HG03378 (cell line): ENCODE measurements at regions not wholly inside any gene's neighbourhood (a gene's known extent, or its start where the extent isn't known, plus 50 kb on each side); places are given as distances from the start of the nearest gene placed in this dataset.

ENCODE experiments used
- ATAC-seq: cut with Tn5 transposase; IDR thresholded peaks from one replicate; pipeline ENCODE4 v1.9.1; 2021; ENCODE audit warnings: mild to moderate bottlenecking, moderate library complexity; ENCODE audit not compliant: unreplicated experiment

- ATAC-seq = no peak
Observed at GRCh38 chr5:2575292-2575691, 176.2 kb downstream of the IRX2 start.

- no peak for ATAC-seq
Observed at GRCh38 chr5:2574155-2574554, 177.3 kb downstream of the IRX2 start.

DNA sequence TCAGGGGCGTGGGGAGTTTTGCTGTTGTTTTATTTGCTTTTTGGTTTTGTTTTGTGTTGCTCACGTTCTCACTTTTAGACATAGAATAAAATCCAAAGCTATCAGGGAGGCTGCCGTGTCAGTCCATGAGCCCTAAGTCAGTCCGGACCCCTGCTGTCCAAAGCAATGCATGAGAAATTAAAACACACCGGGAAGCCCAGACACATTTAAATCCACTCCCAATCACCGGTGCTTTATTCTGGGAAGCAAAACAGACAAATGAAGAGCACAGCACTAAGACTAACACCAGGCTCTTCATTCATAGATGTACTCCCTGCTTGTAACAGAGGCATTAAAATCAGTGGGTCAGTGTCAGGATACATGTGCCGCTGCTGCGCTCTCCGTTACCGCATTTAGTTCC, 180.9 kb downstream of the IRX2 start:
- no peak for ATAC-seq

GRCh38 chr5:2569774-2570542, 181.5 kb downstream of the IRX2 start:
- no peak for ATAC-seq

GRCh38 chr5:2569176-2569575, 182.3 kb downstream of the IRX2 start:
- ATAC-seq = no peak

GRCh38 chr5:2566284-2566683, 185.2 kb downstream of the IRX2 start:
- ATAC-seq = no peak

DNA sequence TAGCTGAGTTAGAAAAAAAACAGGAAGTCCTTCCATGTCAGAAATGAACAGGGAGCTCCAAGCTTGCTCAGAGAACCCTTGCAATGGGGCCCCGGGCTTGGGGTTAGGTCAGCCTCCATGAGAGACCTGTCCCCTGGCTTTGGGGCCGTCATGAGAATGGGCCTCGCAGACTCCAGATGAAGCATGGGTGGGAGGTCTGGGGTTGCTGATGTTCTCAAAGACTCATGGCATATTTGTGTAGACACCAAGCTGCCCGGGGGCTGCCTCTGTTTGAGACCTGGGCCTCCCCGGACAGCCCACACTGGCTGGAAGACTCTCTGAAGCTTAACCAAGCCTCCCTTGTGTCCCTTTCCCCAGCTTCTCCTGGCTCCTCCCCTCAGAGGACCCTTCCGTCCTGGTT, 186.3 kb downstream of the IRX2 start:
- no peak for ATAC-seq

DNA sequence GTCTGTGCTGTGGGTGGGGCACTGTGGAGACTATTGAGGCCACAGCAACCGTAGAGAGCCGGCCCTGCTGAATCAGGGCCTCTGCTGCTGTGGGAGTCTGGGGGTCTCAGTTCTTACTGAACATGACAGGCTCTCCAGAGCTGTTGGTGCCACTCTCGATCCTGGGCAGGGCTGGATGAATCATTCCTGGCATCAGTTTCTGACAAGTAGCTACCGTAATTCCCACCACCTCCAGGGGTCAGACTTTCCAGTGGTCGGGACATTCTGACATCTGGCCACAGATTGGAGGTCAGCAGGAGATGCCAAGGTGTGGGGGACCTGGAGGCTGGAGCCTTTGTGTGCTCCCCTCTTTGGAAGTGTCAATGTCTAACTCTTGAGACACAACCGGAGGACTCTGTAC, 188.4 kb downstream of the IRX2 start:
- no peak for ATAC-seq

DNA sequence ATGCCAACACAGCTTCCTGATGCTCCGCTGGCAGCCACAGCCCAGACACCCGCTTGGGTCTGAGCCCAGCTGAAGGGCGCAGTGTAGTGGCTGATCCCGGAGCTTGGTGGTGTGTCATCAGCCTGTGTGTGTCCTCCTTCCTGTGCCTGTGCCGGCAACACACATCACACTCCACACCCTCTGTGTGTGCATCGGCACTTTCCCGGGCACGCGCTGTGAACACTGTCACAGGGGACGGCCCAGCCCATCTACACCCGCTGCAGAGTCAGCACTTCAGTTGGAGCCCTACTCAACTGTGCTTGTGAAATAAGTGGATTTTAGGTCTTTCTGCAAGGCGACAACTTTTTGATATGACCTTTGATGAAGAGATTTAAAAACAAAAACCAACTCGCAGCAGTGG, 189.4 kb downstream of the IRX2 start:
- no peak for ATAC-seq

DNA sequence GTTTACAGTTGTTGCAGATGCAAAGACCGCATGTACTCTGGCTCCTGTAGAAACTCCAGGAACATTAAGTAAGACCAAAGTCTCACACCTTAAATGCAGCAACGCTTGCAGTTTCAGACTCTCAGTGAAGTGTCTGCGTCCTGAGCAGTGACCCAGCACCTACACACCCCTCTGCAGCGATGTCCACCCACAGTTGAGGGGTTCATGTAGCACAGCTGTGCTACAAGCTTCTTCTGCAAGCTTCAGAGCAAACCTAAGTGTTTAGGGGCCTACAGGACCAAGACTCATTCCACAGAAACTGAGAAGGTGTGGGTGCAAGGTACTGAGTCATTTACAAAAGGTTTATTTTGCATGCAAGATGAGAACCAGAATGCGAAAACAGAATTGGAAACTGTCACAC, 191.0 kb downstream of the IRX2 start:
- no peak for ATAC-seq

DNA sequence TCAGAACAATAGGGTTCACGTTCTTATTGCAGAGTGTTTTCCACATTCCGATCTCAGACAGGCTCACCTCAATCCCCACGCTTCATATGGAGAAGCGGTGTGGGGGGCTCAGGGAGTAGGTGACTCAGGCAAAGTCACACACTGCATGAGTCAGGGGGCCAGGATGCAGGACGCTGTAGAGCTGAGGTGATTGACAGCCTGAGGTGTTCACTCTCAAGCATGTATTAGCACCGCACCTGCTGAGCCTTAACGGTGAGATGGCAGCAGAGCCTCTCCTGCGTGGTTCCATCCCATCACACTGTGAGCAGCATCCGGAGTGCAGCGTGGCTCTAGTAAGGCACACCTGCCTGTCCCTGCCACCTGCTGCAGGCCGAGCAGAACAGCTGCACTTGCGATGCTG, 194.0 kb downstream of the IRX2 start:
- no peak for ATAC-seq

- no peak for ATAC-seq
Observed at GRCh38 chr5:2556375-2556966, 195.0 kb downstream of the IRX2 start.

DNA sequence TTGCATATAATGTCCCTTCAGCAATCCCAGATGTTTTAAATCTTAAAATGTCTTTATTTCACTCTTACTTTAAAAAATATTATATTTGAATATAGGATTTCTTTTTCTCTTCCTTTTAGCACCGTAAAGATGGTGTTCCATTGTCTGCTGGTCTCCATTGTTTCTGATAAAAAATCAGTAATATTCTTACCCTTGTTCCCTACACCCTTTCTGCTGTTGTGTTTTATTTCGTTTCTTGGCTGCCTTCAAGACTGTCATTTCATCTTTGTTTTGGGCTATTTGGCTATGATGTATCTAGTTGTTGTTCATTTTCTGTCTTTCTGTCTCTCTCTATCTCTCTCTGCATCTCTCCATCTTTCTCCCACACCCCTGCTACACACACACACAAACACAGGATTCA, 197.9 kb downstream of the IRX2 start:
- no peak for ATAC-seq

DNA sequence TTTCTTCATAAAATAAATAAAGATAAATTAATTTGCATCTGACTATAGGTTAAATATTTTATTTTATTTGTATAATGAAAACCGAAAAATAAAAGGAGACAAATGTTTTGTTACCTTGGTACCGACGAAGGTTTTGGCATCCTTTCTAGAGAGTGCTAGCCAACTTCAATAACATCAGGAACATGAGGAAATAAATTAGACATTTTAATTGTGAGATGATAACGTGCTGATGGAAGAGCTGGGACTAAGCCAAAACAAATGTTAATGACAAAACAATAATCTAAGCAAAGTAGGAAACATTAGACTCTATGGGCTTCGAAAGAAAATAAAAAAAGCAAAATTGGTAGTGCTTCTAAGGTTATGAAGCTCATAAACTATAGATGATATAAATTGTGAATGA, 201.0 kb downstream of the IRX2 start:
- ATAC-seq = no peak

GRCh38 chr5:2549900-2550299, 201.6 kb downstream of the IRX2 start:
- no peak for ATAC-seq

GRCh38 chr5:2549354-2549753, 202.1 kb downstream of the IRX2 start:
- ATAC-seq = no peak

GRCh38 chr5:2546938-2547337, 204.5 kb downstream of the IRX2 start:
- ATAC-seq = no peak

GRCh38 chr5:2544003-2544402, 207.5 kb downstream of the IRX2 start:
- ATAC-seq = no peak

GRCh38 chr5:2542821-2543220, 208.7 kb downstream of the IRX2 start:
- ATAC-seq = no peak

GRCh38 chr5:2542026-2542425, 209.5 kb downstream of the IRX2 start:
- ATAC-seq = no peak

DNA sequence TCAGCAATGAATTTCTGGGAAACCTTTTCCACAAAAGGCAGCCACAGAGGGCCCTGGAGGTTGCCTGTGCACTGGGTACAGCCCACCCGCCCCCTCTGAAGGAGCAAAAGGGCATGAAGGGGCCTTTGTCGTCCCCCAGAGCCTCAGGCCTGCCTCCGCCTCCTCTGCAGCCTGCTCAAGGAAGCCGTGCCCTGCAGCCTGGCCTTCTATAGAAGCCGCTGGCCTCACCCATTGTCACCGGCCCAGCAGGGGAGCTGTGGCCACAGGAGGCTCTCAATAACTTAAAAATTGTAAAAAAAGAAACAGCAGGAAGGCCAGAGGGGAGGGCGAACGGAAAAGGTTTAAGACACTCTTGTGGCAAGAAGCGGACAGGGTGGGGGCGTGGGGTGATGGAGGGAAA, 213.3 kb downstream of the IRX2 start:
- no peak for ATAC-seq

DNA sequence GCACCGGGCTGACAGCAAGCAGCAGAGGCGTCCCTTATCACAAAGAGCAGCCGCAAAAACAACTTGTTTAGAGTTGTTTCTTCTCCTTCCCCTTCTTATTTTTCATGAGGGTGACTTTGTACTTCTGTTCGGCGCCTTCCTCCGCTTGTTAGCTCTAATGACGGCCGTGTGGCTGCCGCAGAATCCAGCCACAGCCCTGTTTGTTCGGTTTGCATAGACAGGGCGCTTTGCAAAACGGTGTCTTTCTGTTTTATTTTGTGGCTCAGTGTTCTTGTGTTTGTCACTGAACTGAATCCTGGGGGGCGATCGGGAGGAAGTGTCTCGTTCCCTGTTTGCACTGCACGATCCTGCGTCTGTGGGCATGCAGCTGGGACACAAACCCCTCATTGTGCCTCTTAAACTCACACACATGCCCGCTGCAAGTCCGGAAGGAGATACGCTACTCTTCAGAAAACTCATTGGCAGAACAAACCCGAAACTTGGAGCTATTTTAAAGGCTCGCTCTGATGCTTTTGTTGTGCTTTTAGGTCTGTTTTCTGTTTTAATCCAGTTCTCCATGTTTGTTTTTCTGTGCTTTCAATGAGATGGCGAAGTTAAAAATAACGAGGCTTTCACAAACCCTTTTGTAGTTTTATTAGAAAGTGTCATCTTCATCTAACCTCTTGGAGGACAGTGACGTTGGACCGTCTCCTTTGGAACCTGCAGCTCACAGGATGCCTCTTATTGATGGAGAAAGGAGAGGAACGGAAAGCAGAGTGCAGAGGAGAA, 213.9 kb downstream of the IRX2 start:
- ATAC-seq = no peak
